PC-3 (cell line): ENCODE measurements at regions not wholly inside any gene's neighbourhood (a gene's known extent, or its start where the extent isn't known, plus 50 kb on each side); places are given as distances from the start of the nearest gene placed in this dataset.

Experiments used
- ATAC-seq: fragments of 200-7000 bp; cut with Tn5 transposase; 2 replicates; pipeline ENCODE4 v1.9.1; 2020; ENCODE audit warnings: mild to moderate bottlenecking, moderate library complexity
- BruUV-seq: library from RNA; stranded (reverse); fragments of 400-500 nt; replicated peaks from 2 replicates; lab custom pipeline; 2021; lab: Mats Ljungman, UMichigan
- CTCF ChIA-PET: fragments of 300-600 bp; sonication (Branson Sonifier 250); formaldehyde crosslinking; loops from one replicate; lab custom pipeline; 2022; ENCODE audit warnings: antibody characterized with exemption; lab: Charles Lee
- POLR2A ChIA-PET: fragments of 300-600 bp; sonication (Branson Sonifier 250); formaldehyde crosslinking; loops from one replicate; lab custom pipeline; 2022; ENCODE audit warnings: antibody characterized with exemption; ENCODE audit not compliant: unreplicated experiment; lab: Charles Lee
- DNase-seq: peaks from one replicate; pipeline ENCODE4 v3.0.0-alpha.2; 2015
- H2AFZ ChIP-seq: fragments of 300-600 bp; sonication (generic); 2 replicates; pipeline ENCODE4 v1.6.0; 2016; ENCODE audit warnings: antibody characterized with exemption, low read length
- H3F3A ChIP-seq: fragments of 300-600 bp; sonication (generic); one replicate; pipeline ENCODE4 v1.6.0; 2017; ENCODE audit warnings: antibody characterized with exemption, low read length, control low read depth, mild to moderate bottlenecking; ENCODE audit not compliant: unreplicated experiment
- H3K27ac ChIP-seq: fragments of 300-600 bp; sonication (generic); 2 replicates; pipeline ENCODE4 v1.5.1; 2016; ENCODE audit warnings: mild to moderate bottlenecking, low read length
- H3K27me3 ChIP-seq: fragments of 300-600 bp; sonication (generic); 2 replicates; pipeline ENCODE4 v1.6.1; 2016; ENCODE audit warnings: low read length, mixed read lengths
- H3K36me3 ChIP-seq: fragments of 300-600 bp; sonication (generic); 2 replicates; pipeline ENCODE4 v1.6.1; 2016; ENCODE audit warnings: low read depth, mixed run types, low read length, mixed read lengths
- H3K4me1 ChIP-seq: fragments of 300-600 bp; sonication (generic); 2 replicates; pipeline ENCODE4 v1.5.1; 2016; ENCODE audit warnings: low read length; ENCODE audit not compliant: insufficient read depth
- H3K4me2 ChIP-seq: fragments of 300-600 bp; sonication (generic); 2 replicates; pipeline ENCODE4 v1.6.0; 2016; ENCODE audit warnings: low read length
- H3K4me3 ChIP-seq: fragments of 300-600 bp; sonication (generic); 2 replicates; pipeline ENCODE4 v1.5.1; 2016; ENCODE audit warnings: mild to moderate bottlenecking, low read length, mixed read lengths
- H3K79me2 ChIP-seq: fragments of 300-600 bp; sonication (generic); 2 replicates; pipeline ENCODE4 v1.6.1; 2017; ENCODE audit warnings: low read length, mixed read lengths
- H3K9ac ChIP-seq: fragments of 300-600 bp; sonication (generic); 2 replicates; pipeline ENCODE4 v1.6.0; 2016; ENCODE audit warnings: mild to moderate bottlenecking, low read length
- H3K9me2 ChIP-seq: fragments of 300-600 bp; sonication (generic); replicated peaks from 2 replicates; pipeline ENCODE4 v1.6.1; 2016; ENCODE audit warnings: mixed run types, low read length, mixed read lengths
- H3K9me3 ChIP-seq: fragments of 300-600 bp; sonication (generic); 2 replicates; pipeline ENCODE4 v1.6.1; 2016; ENCODE audit warnings: low read length, mixed read lengths
- H4K20me1 ChIP-seq: fragments of 300-600 bp; sonication (generic); 2 replicates; pipeline ENCODE4 v1.6.1; 2016; ENCODE audit warnings: low read length, mixed read lengths
- CTCF ChIP-seq: fragments of 300-600 bp; sonication (generic); conservative IDR thresholded peaks from 2 replicates; pipeline ENCODE4 v1.5.1; 2017; ENCODE audit warnings: antibody characterized with exemption, low read depth, mild to moderate bottlenecking, low read length
- EZH2 ChIP-seq: fragments of 300-600 bp; sonication (generic); IDR thresholded peaks from one replicate; pipeline ENCODE4 v1.6.1; 2017; ENCODE audit warnings: antibody characterized with exemption, mild to moderate bottlenecking, low read length; ENCODE audit not compliant: unreplicated experiment
- EZH2phosphoT487 ChIP-seq: fragments of 300-600 bp; sonication (generic); IDR thresholded peaks from 2 replicates; pipeline ENCODE4 v1.6.1; 2018; ENCODE audit warnings: mild to moderate bottlenecking, antibody characterized with exemption, low read length, borderline replicate concordance
- intact Hi-C: fragments of 100-400 bp; cut with micrococcal nuclease; formaldehyde crosslinking; loops from 2 replicates; pipeline ENCODE4 v1.9.0; 2023

- ATAC-seq (no peak), DNase-seq (no peak)
- H3K79me2 ChIP-seq, result no peaks in the 10 kb centered on the region
- H3K36me3 ChIP-seq, result no peaks in the 10 kb centered on the region
- H3F3A ChIP-seq, result no peaks in the 10 kb centered on the region
- BruUV-seq, result no TSS peak
- ChIA-PET CTCF (no interaction called here), POLR2A (no interaction called here)
- no peak overlapping the region for H3K27ac ChIP-seq
- H3K9me2 ChIP-seq, result no peaks in the 10 kb centered on the region
- H4K20me1 ChIP-seq, result no peaks in the 10 kb centered on the region
- H2AFZ ChIP-seq, result no peak overlapping the region
- intact Hi-C loops, result no loop called here
- H3K9me3 ChIP-seq, result no peaks in the 10 kb centered on the region
- H3K4me3 ChIP-seq, result no peak overlapping the region
- TF ChIP-seq CTCF (no peak), EZH2phosphoT487 (no peak), EZH2 (no peak)
- H3K27me3 ChIP-seq, result no peaks in the 10 kb centered on the region
- no peak overlapping the region for H3K9ac ChIP-seq
- H3K4me1 ChIP-seq, result no peaks in the 10 kb centered on the region
- no peak overlapping the region for H3K4me2 ChIP-seq
Observed at GRCh38 chr5:13063088-13063487, 881.4 kb downstream of the DNAH5 start.

GRCh38 chr5:13045897-13046551 lies 898.5 kb downstream of the DNAH5 start:
- ChIA-PET POLR2A (no interaction called here), CTCF (no interaction called here)
- no peak for TF ChIP-seq EZH2phosphoT487
- TF ChIP-seq EZH2, result no peak
- TF ChIP-seq CTCF, result no peak
- Histone ChIP-seq H3K79me2 (no peaks in the 10 kb centered on the region), H3K4me2 (no peak overlapping the region), H2AFZ (no peak overlapping the region), H3K36me3 (no peaks in the 10 kb centered on the region), H4K20me1 (no peaks in the 10 kb centered on the region), H3K27me3 (no peaks in the 10 kb centered on the region), H3F3A (no peaks in the 10 kb centered on the region), H3K9ac (no peak overlapping the region), H3K4me1 (no peaks in the 10 kb centered on the region), H3K9me3 (no peaks in the 10 kb centered on the region), H3K9me2 (no peaks in the 10 kb centered on the region), H3K4me3 (no peak overlapping the region), H3K27ac (no peak overlapping the region)
- no TSS peak for BruUV-seq
- no peak for DNase-seq
- ATAC-seq, result no peak
- intact Hi-C loops, result no loop called here

- no peak overlapping the region for H2AFZ ChIP-seq
- H3F3A ChIP-seq, result peaks cover 3% of the 10 kb centered on the region
- 0 out of 2 replicates have a peak overlapping the region, but pooled peaks have one; percentile 5 for H3K27ac ChIP-seq
- CTCF ChIA-PET, result no interaction called here
- no peaks in the 10 kb centered on the region for H4K20me1 ChIP-seq
- peak overlapping the region; percentile 23 for H3K4me2 ChIP-seq
- H3K4me3 ChIP-seq, result no peak overlapping the region
- no peaks in the 10 kb centered on the region for H3K27me3 ChIP-seq
- H3K36me3 ChIP-seq, result no peaks in the 10 kb centered on the region
- no peaks in the 10 kb centered on the region for H3K9me2 ChIP-seq
- ATAC-seq, result peak; percentile 98
- POLR2A ChIA-PET, result no interaction called here
- intact Hi-C loops, result loop anchor here (5.0 to 10.0 kb wide), 2 partner anchors 82 to 531 kb away; no protein-coding TSS in a partner anchor
- DNase-seq, result peak; percentile 81
- no peaks in the 10 kb centered on the region for H3K79me2 ChIP-seq
- no peaks in the 10 kb centered on the region for H3K9me3 ChIP-seq
- no TSS peak for BruUV-seq
- TF ChIP-seq CTCF (no peak), EZH2phosphoT487 (no peak), EZH2 (no peak)
- peaks cover 5% of the 10 kb centered on the region for H3K4me1 ChIP-seq
- no peak overlapping the region for H3K9ac ChIP-seq
Observed at GRCh38 chr5:13034061-13034460, 910.4 kb downstream of the DNAH5 start.
